ENCODE measurements at regions not wholly inside any gene's neighbourhood (a gene's known extent, or its start where the extent isn't known, plus 50 kb on each side); places are given as distances from the start of the nearest gene placed in this dataset.

GRCh38 chr1:181386951-181387350, 96.4 kb upstream of the CACNA1E start:
- POLR2A ChIA-PET, result no interaction called here

GRCh38 chr1:181387702-181388101, 95.6 kb upstream of the CACNA1E start:
- Histone ChIP-seq H3K27ac (ENCODE audit: low read depth, low read length, poor library complexity, severe bottlenecking) (no peak overlapping the region), H3K79me2 (ENCODE audit: insufficient read depth, low read depth, low read length) (no peaks in the 10 kb centered on the region), H3K4me1 (ENCODE audit: insufficient read depth, low read length, poor library complexity, severe bottlenecking) (no peaks in the 10 kb centered on the region), H3K9me2 (ENCODE audit: insufficient read depth, low read length) (no peaks in the 10 kb centered on the region), H4K20me1 (ENCODE audit: insufficient read depth, low read length) (no peaks in the 10 kb centered on the region), H3K36me3 (ENCODE audit: insufficient read depth, low read length) (no peaks in the 10 kb centered on the region), H3K4me3 (ENCODE audit: low read depth, low read length, poor library complexity, severe bottlenecking) (no peak overlapping the region), H3K4me2 (ENCODE audit: low read length) (no peak overlapping the region), H3K9me3 (ENCODE audit: low read length) (no peaks in the 10 kb centered on the region), H2AFZ (ENCODE audit: low read length) (no peak overlapping the region)
- intact Hi-C loops (cut with micrococcal nuclease; ENCODE audit: unreplicated experiment), result no loop called here
- POLR2A ChIA-PET, result interaction anchor here (0.6 to 0.8 kb wide), 2 partner anchors 26 to 90 kb away, joined by 3 read pairs; no protein-coding TSS in a partner anchor
- CTCF ChIA-PET (ENCODE audit: unreplicated experiment), result no interaction called here
- DNase-seq (ENCODE audit: low spot score), result no peak
- no peak for TF ChIP-seq CTCF (conservative IDR thresholded peaks at IDR 0.05; ENCODE audit: low read length)
- no peak for TF ChIP-seq EZH2phosphoT487 (IDR thresholded peaks at IDR 0.05; ENCODE audit: borderline replicate concordance, low read depth, low read length)
- BruUV-seq (replicated peaks), result no TSS peak

More at GRCh38 chr1:181386951-181387350, 96.4 kb upstream of the CACNA1E start:
- no peaks in the 10 kb centered on the region for H3K4me1 ChIP-seq (ENCODE audit: insufficient read depth, low read length, poor library complexity, severe bottlenecking)
- H4K20me1 ChIP-seq (ENCODE audit: insufficient read depth, low read length), result no peaks in the 10 kb centered on the region
- no TSS peak for BruUV-seq (replicated peaks)
- CTCF ChIA-PET (ENCODE audit: unreplicated experiment), result no interaction called here
- H3K27ac ChIP-seq (ENCODE audit: low read depth, low read length, poor library complexity, severe bottlenecking), result no peak overlapping the region
- TF ChIP-seq EZH2phosphoT487 (IDR thresholded peaks at IDR 0.05; ENCODE audit: borderline replicate concordance, low read depth, low read length) (no peak), CTCF (conservative IDR thresholded peaks at IDR 0.05; ENCODE audit: low read length) (no peak)
- intact Hi-C loops (cut with micrococcal nuclease; ENCODE audit: unreplicated experiment), result no loop called here
- no peaks in the 10 kb centered on the region for H3K36me3 ChIP-seq (ENCODE audit: insufficient read depth, low read length)
- no peaks in the 10 kb centered on the region for H3K9me2 ChIP-seq (ENCODE audit: insufficient read depth, low read length)
- H3K9me3 ChIP-seq (ENCODE audit: low read length), result no peaks in the 10 kb centered on the region
- H3K4me3 ChIP-seq (ENCODE audit: low read depth, low read length, poor library complexity, severe bottlenecking), result no peak overlapping the region
- H2AFZ ChIP-seq (ENCODE audit: low read length), result no peak overlapping the region
- H3K4me2 ChIP-seq (ENCODE audit: low read length), result no peak overlapping the region
- no peaks in the 10 kb centered on the region for H3K79me2 ChIP-seq (ENCODE audit: insufficient read depth, low read depth, low read length)
- no peak for DNase-seq (ENCODE audit: low spot score)

- no peaks in the 10 kb centered on the region for H3K36me3 ChIP-seq (ENCODE audit: insufficient read depth, low read length)
- intact Hi-C loops (cut with micrococcal nuclease; ENCODE audit: unreplicated experiment), result no loop called here
- CTCF ChIA-PET (ENCODE audit: unreplicated experiment), result no interaction called here
- BruUV-seq (replicated peaks), result no TSS peak
- no peak for DNase-seq (ENCODE audit: low spot score)
- no peak overlapping the region for H3K27ac ChIP-seq (ENCODE audit: low read depth, low read length, poor library complexity, severe bottlenecking)
- H3K4me1 ChIP-seq (ENCODE audit: insufficient read depth, low read length, poor library complexity, severe bottlenecking), result no peaks in the 10 kb centered on the region
- H4K20me1 ChIP-seq (ENCODE audit: insufficient read depth, low read length), result no peaks in the 10 kb centered on the region
- TF ChIP-seq CTCF (conservative IDR thresholded peaks at IDR 0.05; ENCODE audit: low read length), result no peak
- no peak for TF ChIP-seq EZH2phosphoT487 (IDR thresholded peaks at IDR 0.05; ENCODE audit: borderline replicate concordance, low read depth, low read length)
- no peak overlapping the region for H2AFZ ChIP-seq (ENCODE audit: low read length)
- no peaks in the 10 kb centered on the region for H3K79me2 ChIP-seq (ENCODE audit: insufficient read depth, low read depth, low read length)
- POLR2A ChIA-PET, result no interaction called here
- no peaks in the 10 kb centered on the region for H3K9me3 ChIP-seq (ENCODE audit: low read length)
- H3K4me3 ChIP-seq (ENCODE audit: low read depth, low read length, poor library complexity, severe bottlenecking), result no peak overlapping the region
- no peak overlapping the region for H3K4me2 ChIP-seq (ENCODE audit: low read length)
- no peaks in the 10 kb centered on the region for H3K9me2 ChIP-seq (ENCODE audit: insufficient read depth, low read length)
These were observed 92.8 kb upstream of the CACNA1E start for GRCh38 chr1:181390410-181391077.
